SU-DHL-6 (cell line): ENCODE measurements at regions not wholly inside any gene's neighbourhood (a gene's known extent, or its start where the extent isn't known, plus 50 kb on each side); places are given as distances from the start of the nearest gene placed in this dataset.

Experiments
- CTCF ChIP-seq: fragments of 200-600 bp; sonication (generic); IDR thresholded peaks from one replicate; pipeline ENCODE4 v1.5.1; 2017; ENCODE audit warnings: antibody characterized with exemption, mild to moderate bottlenecking, low read length, moderate library complexity; ENCODE audit not compliant: insufficient read depth, poor library complexity, severe bottlenecking
- EZH2phosphoT487 ChIP-seq: fragments of 200-600 bp; sonication (generic), shearing (Covaris generic); conservative IDR thresholded peaks from 2 replicates; pipeline ENCODE4 v1.6.1; 2018; ENCODE audit warnings: mild to moderate bottlenecking, antibody characterized with exemption, low read length, moderate library complexity, mixed read lengths

- TF ChIP-seq CTCF (no peak), EZH2phosphoT487 (no peak)
Observed at GRCh38 chr2:773256-774160, 96.3 kb upstream of the TMEM18 start.
